Liver (tissue), 8 donors: ENCODE measurements at regions not wholly inside any gene's neighbourhood (a gene's known extent, or its start where the extent isn't known, plus 50 kb on each side); places are given as distances from the start of the nearest gene placed in this dataset.

Experiments used
- DNase-seq: peaks from one replicate; pipeline ENCODE4 v3.0.0-alpha.2; 2017; ENCODE audit warnings: low spot score
- H3K27ac ChIP-seq, 2 donors: one replicate each; pipeline ENCODE4 v1.7.0; 2013; ENCODE audit warnings: inconsistent platforms in 2 of 2, low read length in 2 of 2, control low read depth in 1 of 2, low read depth in 1 of 2, mild to moderate bottlenecking in 1 of 2
- H3K27me3 ChIP-seq, 4 donors: one replicate each; pipeline versions ENCODE4 v1.6.1 to v1.7.0; 2013; ENCODE audit warnings: low read length in 3 of 4, inconsistent platforms in 1 of 4, mild to moderate bottlenecking in 1 of 4, moderate library complexity in 1 of 4; ENCODE audit not compliant: control insufficient read depth in 4 of 4, insufficient read depth in 4 of 4
- H3K36me3 ChIP-seq, 4 donors: one replicate each; pipeline versions ENCODE4 v1.6.1 to v1.7.0; 2013; ENCODE audit warnings: low read length in 3 of 4, mild to moderate bottlenecking in 3 of 4, low read depth in 1 of 4, moderate library complexity in 1 of 4; ENCODE audit not compliant: control insufficient read depth in 4 of 4, insufficient read depth in 3 of 4
- H3K4me1 ChIP-seq, 4 donors: one replicate each; pipeline versions ENCODE4 v1.6.1 to v1.7.0; 2013; ENCODE audit warnings: low read length in 3 of 4, mild to moderate bottlenecking in 3 of 4, moderate library complexity in 1 of 4; ENCODE audit not compliant: control insufficient read depth in 4 of 4, insufficient read depth in 4 of 4
- H3K4me3 ChIP-seq, 3 donors: one replicate each; pipeline versions ENCODE4 v1.6.1 to v1.7.0; 2013; ENCODE audit warnings: low read length in 3 of 3, control low read depth in 1 of 3, low read depth in 1 of 3, mild to moderate bottlenecking in 1 of 3
- H3K9ac ChIP-seq, 2 donors: one replicate each; pipeline ENCODE4 v1.7.0; 2013; ENCODE audit warnings: low read length in 2 of 2, mild to moderate bottlenecking in 2 of 2, moderate library complexity in 2 of 2, control low read depth in 1 of 2, low read depth in 1 of 2
- H3K9me3 ChIP-seq, 4 donors: one replicate each; pipeline versions ENCODE4 v1.6.1 to v1.7.0; 2013; ENCODE audit warnings: low read length in 3 of 4; ENCODE audit not compliant: control insufficient read depth in 4 of 4
- EGR1 ChIP-seq, 2 donors: IDR thresholded peaks; 2 replicates each; pipeline ENCODE4 v1.6.1; 2016 to 2018; ENCODE audit warnings: antibody characterized with exemption in 2 of 2, low read depth in 2 of 2
- FOXA1 ChIP-seq: IDR thresholded peaks from 2 replicates; pipeline ENCODE4 v1.6.1; 2016; ENCODE audit warnings: antibody characterized with exemption
- FOXA2 ChIP-seq: IDR thresholded peaks from 2 replicates; pipeline ENCODE4 v1.6.1; 2016; ENCODE audit warnings: antibody characterized with exemption
- GABPA ChIP-seq, 2 donors: IDR thresholded peaks in 1 of 2; conservative IDR thresholded peaks in 1 of 2; 2 replicates each; pipeline ENCODE4 v1.6.1; 2016; ENCODE audit warnings: antibody characterized with exemption in 2 of 2, mild to moderate bottlenecking in 1 of 2, moderate library complexity in 1 of 2
- HNF4A ChIP-seq, 2 donors: conservative IDR thresholded peaks; 2 replicates each; pipeline ENCODE4 v1.6.1; 2016; ENCODE audit warnings: antibody characterized with exemption in 2 of 2, mild to moderate bottlenecking in 2 of 2
- HNF4G ChIP-seq: IDR thresholded peaks from 2 replicates; pipeline ENCODE4 v1.6.1; 2016; ENCODE audit warnings: antibody characterized with exemption
- JUND ChIP-seq, 2 donors: IDR thresholded peaks; 2 replicates each; pipeline ENCODE4 v1.6.1; 2016; ENCODE audit warnings: antibody characterized with exemption in 2 of 2
- NR2F2 ChIP-seq: IDR thresholded peaks from 2 replicates; pipeline ENCODE4 v1.6.1; 2016; ENCODE audit warnings: antibody characterized with exemption
- RAD21 ChIP-seq, 2 donors: IDR thresholded peaks; 2 replicates each; pipeline ENCODE4 v1.6.1; 2016; ENCODE audit warnings: antibody characterized with exemption in 2 of 2, mild to moderate bottlenecking in 2 of 2
- RXRA ChIP-seq, 2 donors: IDR thresholded peaks; 2 replicates each; pipeline ENCODE4 v1.6.1; 2017 to 2018; ENCODE audit warnings: antibody characterized with exemption in 2 of 2, mild to moderate bottlenecking in 1 of 2
- TAF1 ChIP-seq: conservative IDR thresholded peaks from 2 replicates; pipeline ENCODE4 v1.6.1; 2016; ENCODE audit warnings: antibody characterized with exemption, mild to moderate bottlenecking
- YY1 ChIP-seq: IDR thresholded peaks from 2 replicates; pipeline ENCODE4 v1.6.1; 2016; ENCODE audit warnings: antibody characterized with exemption, mild to moderate bottlenecking
- WGBS: extraction: QIAGEN DNeasy Blood & Tissue Kit; methylation state at CpG from one replicate; pipeline ENCODE4 v1.1.7; 2013; 5-methylcytosine and 5-hydroxymethylcytosine counted together
- TF ChIP-seq, protein P1 (sequence below): IDR thresholded peaks from 2 replicates; pipeline ENCODE4 v1.6.1; 2016; ENCODE audit warnings: antibody characterized with exemption
- TF ChIP-seq, protein P2 (sequence below): IDR thresholded peaks from 2 replicates; pipeline ENCODE4 v1.6.1; 2016; ENCODE audit warnings: antibody characterized with exemption
- TF ChIP-seq, protein P3 (sequence below): fragments of 150-350 bp; IDR thresholded peaks from 2 replicates; pipeline ENCODE4 v1.5.1; 2017; ENCODE audit warnings: improper control_type of control experiment, low read depth, low read length; ENCODE audit not compliant: missing input control
- TF ChIP-seq, protein P4 (sequence below): IDR thresholded peaks from 2 replicates; pipeline ENCODE4 v1.6.1; 2016; ENCODE audit warnings: antibody characterized with exemption, mild to moderate bottlenecking
- donor health status: healthy.
- donor health status: healthy.
- donor health status: healthy.
- donor health status: healthy.
- donor health status: healthy.

DNA sequence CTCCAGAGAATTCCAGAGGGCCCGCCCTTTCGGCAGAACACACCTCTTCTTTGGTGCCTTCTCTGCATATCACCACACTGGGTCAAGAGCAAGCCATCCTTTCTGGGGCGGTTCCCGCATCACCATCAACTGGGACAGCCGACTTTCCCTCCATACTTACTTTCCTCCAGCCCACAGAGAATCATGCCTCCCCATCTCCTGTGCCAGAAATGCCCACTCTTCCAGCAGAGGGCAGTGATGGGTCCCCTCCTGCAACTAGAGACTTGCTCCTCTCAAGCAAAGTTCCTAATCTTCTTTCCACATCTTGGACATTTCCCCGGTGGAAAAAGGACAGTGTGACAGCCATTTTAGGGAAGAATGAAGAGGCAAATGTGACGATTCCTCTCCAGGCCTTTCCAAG lies 157.7 kb downstream of the C11orf91 start:
- TF ChIP-seq HNF4A (conservative IDR thresholded peaks at IDR 0.05) (no peak), FOXA1 (no peak), FOXA2 (no peak), RAD21 (IDR thresholded peaks at IDR 0.05) (peak; percentile 79 to 86), EGR1 (IDR thresholded peaks at IDR 0.05; ENCODE audit: low read depth in 2 of 2) (no peak), JUND (IDR thresholded peaks at IDR 0.05) (no peak), RXRA (IDR thresholded peaks at IDR 0.05) (no peak), HNF4G (no peak), TAF1 (no peak), YY1 (no peak), NR2F2 (no peak)
- TF ChIP-seq, protein P1, sequence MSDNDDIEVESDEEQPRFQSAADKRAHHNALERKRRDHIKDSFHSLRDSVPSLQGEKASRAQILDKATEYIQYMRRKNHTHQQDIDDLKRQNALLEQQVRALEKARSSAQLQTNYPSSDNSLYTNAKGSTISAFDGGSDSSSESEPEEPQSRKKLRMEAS, result no peak
- TF ChIP-seq, protein P2, sequence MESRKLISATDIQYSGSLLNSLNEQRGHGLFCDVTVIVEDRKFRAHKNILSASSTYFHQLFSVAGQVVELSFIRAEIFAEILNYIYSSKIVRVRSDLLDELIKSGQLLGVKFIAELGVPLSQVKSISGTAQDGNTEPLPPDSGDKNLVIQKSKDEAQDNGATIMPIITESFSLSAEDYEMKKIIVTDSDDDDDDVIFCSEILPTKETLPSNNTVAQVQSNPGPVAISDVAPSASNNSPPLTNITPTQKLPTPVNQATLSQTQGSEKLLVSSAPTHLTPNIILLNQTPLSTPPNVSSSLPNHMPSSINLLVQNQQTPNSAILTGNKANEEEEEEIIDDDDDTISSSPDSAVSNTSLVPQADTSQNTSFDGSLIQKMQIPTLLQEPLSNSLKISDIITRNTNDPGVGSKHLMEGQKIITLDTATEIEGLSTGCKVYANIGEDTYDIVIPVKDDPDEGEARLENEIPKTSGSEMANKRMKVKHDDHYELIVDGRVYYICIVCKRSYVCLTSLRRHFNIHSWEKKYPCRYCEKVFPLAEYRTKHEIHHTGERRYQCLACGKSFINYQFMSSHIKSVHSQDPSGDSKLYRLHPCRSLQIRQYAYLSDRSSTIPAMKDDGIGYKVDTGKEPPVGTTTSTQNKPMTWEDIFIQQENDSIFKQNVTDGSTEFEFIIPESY, result no peak
- TF ChIP-seq, protein P3, sequence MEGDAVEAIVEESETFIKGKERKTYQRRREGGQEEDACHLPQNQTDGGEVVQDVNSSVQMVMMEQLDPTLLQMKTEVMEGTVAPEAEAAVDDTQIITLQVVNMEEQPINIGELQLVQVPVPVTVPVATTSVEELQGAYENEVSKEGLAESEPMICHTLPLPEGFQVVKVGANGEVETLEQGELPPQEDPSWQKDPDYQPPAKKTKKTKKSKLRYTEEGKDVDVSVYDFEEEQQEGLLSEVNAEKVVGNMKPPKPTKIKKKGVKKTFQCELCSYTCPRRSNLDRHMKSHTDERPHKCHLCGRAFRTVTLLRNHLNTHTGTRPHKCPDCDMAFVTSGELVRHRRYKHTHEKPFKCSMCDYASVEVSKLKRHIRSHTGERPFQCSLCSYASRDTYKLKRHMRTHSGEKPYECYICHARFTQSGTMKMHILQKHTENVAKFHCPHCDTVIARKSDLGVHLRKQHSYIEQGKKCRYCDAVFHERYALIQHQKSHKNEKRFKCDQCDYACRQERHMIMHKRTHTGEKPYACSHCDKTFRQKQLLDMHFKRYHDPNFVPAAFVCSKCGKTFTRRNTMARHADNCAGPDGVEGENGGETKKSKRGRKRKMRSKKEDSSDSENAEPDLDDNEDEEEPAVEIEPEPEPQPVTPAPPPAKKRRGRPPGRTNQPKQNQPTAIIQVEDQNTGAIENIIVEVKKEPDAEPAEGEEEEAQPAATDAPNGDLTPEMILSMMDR, result peak; percentile 66
- TF ChIP-seq, protein P4, sequence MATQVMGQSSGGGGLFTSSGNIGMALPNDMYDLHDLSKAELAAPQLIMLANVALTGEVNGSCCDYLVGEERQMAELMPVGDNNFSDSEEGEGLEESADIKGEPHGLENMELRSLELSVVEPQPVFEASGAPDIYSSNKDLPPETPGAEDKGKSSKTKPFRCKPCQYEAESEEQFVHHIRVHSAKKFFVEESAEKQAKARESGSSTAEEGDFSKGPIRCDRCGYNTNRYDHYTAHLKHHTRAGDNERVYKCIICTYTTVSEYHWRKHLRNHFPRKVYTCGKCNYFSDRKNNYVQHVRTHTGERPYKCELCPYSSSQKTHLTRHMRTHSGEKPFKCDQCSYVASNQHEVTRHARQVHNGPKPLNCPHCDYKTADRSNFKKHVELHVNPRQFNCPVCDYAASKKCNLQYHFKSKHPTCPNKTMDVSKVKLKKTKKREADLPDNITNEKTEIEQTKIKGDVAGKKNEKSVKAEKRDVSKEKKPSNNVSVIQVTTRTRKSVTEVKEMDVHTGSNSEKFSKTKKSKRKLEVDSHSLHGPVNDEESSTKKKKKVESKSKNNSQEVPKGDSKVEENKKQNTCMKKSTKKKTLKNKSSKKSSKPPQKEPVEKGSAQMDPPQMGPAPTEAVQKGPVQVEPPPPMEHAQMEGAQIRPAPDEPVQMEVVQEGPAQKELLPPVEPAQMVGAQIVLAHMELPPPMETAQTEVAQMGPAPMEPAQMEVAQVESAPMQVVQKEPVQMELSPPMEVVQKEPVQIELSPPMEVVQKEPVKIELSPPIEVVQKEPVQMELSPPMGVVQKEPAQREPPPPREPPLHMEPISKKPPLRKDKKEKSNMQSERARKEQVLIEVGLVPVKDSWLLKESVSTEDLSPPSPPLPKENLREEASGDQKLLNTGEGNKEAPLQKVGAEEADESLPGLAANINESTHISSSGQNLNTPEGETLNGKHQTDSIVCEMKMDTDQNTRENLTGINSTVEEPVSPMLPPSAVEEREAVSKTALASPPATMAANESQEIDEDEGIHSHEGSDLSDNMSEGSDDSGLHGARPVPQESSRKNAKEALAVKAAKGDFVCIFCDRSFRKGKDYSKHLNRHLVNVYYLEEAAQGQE, result no peak
- no peaks in the 10 kb centered on the region for H3K36me3 ChIP-seq
- no peak overlapping the region for H3K27ac ChIP-seq
- no peak overlapping the region for H3K9ac ChIP-seq
- H3K27me3 ChIP-seq, result peaks cover 0 to 4% (median 0%) of the 10 kb centered on the region in 4 donors
- no peaks in the 10 kb centered on the region for H3K4me1 ChIP-seq
- no peaks in the 10 kb centered on the region for H3K9me3 ChIP-seq
- peak; percentile 52 for DNase-seq
- WGBS, result 52% methylated on average over 7 of the region's 7 CpGs
- no peak overlapping the region for H3K4me3 ChIP-seq

DNA sequence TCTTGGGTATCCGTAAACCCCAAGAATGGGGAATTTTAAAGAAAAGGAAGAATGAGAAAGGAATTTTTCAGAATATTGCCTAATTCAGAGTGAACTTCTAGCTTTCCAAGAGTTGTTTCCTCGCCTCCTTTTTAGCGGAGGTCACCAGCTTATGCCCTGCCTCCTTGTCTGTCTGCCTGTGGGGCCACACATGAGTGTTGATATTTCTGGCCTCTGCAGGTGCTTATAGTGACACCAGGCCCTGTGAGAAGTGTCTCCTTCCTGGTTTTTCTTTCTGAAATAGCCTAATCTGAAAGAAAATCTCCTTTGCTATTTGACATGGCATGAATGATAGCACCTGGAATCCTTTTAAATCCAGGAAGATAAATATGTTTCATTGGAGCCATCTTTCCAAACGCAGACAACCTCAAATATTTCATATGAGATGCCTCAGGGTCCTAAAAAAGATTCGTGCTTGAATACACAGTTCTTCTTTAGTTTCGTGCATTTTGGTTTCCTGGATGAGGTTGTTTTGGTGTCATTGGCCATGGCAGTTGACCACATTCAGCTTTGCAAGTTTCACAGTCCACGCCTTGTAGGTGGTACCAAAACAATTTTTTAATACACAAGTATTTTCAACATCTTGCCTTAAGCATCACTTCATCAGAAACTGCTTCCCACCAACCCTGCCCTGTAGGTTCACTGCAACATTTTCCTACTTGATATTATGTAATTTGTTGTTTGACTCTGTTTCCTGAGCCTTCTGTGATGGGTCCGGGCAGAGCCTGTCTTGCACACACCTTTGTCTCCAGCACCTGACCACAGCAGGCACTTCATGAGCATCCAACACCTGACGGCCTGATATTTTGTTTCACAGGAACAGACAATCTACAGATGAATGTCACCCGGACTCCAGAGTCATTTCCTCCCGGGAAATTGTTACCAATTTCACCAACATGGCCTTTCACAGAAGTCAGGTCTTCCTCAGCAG lies 159.4 kb downstream of the C11orf91 start:
- Histone ChIP-seq H3K4me3 (no peak overlapping the region), H3K27me3 (peaks cover 0 to 4% (median 2%) of the 10 kb centered on the region in 4 donors), H3K27ac (no peak overlapping the region), H3K9me3 (no peaks in the 10 kb centered on the region), H3K9ac (no peak overlapping the region), H3K4me1 (no peaks in the 10 kb centered on the region), H3K36me3 (no peaks in the 10 kb centered on the region)
- TF ChIP-seq FOXA2 (no peak), JUND (IDR thresholded peaks at IDR 0.05) (no peak), EGR1 (IDR thresholded peaks at IDR 0.05; ENCODE audit: low read depth in 2 of 2) (no peak), HNF4G (no peak), GABPA (IDR thresholded peaks at IDR 0.05 in 1 of 2, conservative IDR thresholded peaks at IDR 0.05 in 1 of 2) (no peak)
- TF ChIP-seq, protein P4, result no peak
- 75% methylated on average over 11 of the region's 11 CpGs for WGBS
- DNase-seq, result no peak
